ENCODE measurements at regions not wholly inside any gene's neighbourhood (a gene's known extent, or its start where the extent isn't known, plus 50 kb on each side); places are given as distances from the start of the nearest gene placed in this dataset.

- H3K4me3 ChIP-seq (ENCODE audit: low read depth, low read length), result no peak overlapping the region
- in situ Hi-C loops (cut with HindIII; ENCODE audit: low sequenced_read_pairs), result no loop called here
- TF ChIP-seq CTCF (IDR thresholded peaks at IDR 0.05; ENCODE audit: low read depth, low read length), result peak; percentile 95
- no peak for DNase-seq (ENCODE audit: low read depth, low spot score)
Measured at GRCh38 chr22:22710719-22711531, 66.5 kb downstream of the GGTLC2 start.

GRCh38 chr22:22711532-22711913 is 67.1 kb downstream of the GGTLC2 start:
- TF ChIP-seq CTCF (IDR thresholded peaks at IDR 0.05; ENCODE audit: low read depth, low read length), result no peak
- in situ Hi-C loops (cut with HindIII; ENCODE audit: low sequenced_read_pairs), result no loop called here
- DNase-seq (ENCODE audit: low read depth, low spot score), result no peak
- H3K4me3 ChIP-seq (ENCODE audit: low read depth, low read length), result no peak overlapping the region

- in situ Hi-C loops (cut with HindIII; ENCODE audit: low sequenced_read_pairs), result no loop called here
- TF ChIP-seq CTCF (IDR thresholded peaks at IDR 0.05; ENCODE audit: low read depth, low read length), result no peak
- no peak overlapping the region for H3K4me3 ChIP-seq (ENCODE audit: low read depth, low read length)
- DNase-seq (ENCODE audit: low read depth, low spot score), result no peak
Measured at GRCh38 chr22:22712092-22712658, 67.8 kb downstream of the GGTLC2 start.

- DNase-seq (ENCODE audit: low read depth, low spot score), result no peak
- no peak for TF ChIP-seq CTCF (IDR thresholded peaks at IDR 0.05; ENCODE audit: low read depth, low read length)
- H3K4me3 ChIP-seq (ENCODE audit: low read depth, low read length), result no peak overlapping the region
- in situ Hi-C loops (cut with HindIII; ENCODE audit: low sequenced_read_pairs), result no loop called here
Measured at GRCh38 chr22:22712666-22713365, 68.4 kb downstream of the GGTLC2 start.

GRCh38 chr22:22713416-22713815 is 69.0 kb downstream of the GGTLC2 start:
- DNase-seq (ENCODE audit: low read depth, low spot score), result no peak
- H3K4me3 ChIP-seq (ENCODE audit: low read depth, low read length), result no peak overlapping the region
- in situ Hi-C loops (cut with HindIII; ENCODE audit: low sequenced_read_pairs), result no loop called here
- no peak for TF ChIP-seq CTCF (IDR thresholded peaks at IDR 0.05; ENCODE audit: low read depth, low read length)

- in situ Hi-C loops (cut with HindIII; ENCODE audit: low sequenced_read_pairs), result no loop called here
- no peak for DNase-seq (ENCODE audit: low read depth, low spot score)
- no peak for TF ChIP-seq CTCF (IDR thresholded peaks at IDR 0.05; ENCODE audit: low read depth, low read length)
- H3K4me3 ChIP-seq (ENCODE audit: low read depth, low read length), result no peak overlapping the region
Measured at GRCh38 chr22:22714600-22715335, 70.4 kb downstream of the GGTLC2 start.
